GM21423 (cell line): ENCODE measurements at regions not wholly inside any gene's neighbourhood (a gene's known extent, or its start where the extent isn't known, plus 50 kb on each side); places are given as distances from the start of the nearest gene placed in this dataset.

ENCODE experiments used
- ATAC-seq: cut with Tn5 transposase; IDR thresholded peaks from one replicate; pipeline ENCODE4 v1.9.1; 2021; ENCODE audit warnings: mild to moderate bottlenecking, moderate library complexity; ENCODE audit not compliant: unreplicated experiment

- no peak for ATAC-seq
These were observed 196.9 kb upstream of the LRFN5 start for GRCh38 chr14:41409806-41410205.

GRCh38 chr14:41404126-41404525 is 202.6 kb upstream of the LRFN5 start:
- no peak for ATAC-seq

- no peak for ATAC-seq
These were observed 203.3 kb upstream of the LRFN5 start for GRCh38 chr14:41403360-41403759.

- no peak for ATAC-seq
These were observed 208.8 kb upstream of the LRFN5 start for GRCh38 chr14:41397926-41398325.

- no peak for ATAC-seq
These were observed 213.2 kb upstream of the LRFN5 start for GRCh38 chr14:41393512-41393911.

- ATAC-seq, result no peak
These were observed 214.4 kb upstream of the LRFN5 start for GRCh38 chr14:41392226-41392625.

GRCh38 chr14:41389355-41389754 is 217.3 kb upstream of the LRFN5 start:
- no peak for ATAC-seq

- ATAC-seq, result no peak
These were observed 220.9 kb upstream of the LRFN5 start for GRCh38 chr14:41385797-41386196.

- ATAC-seq, result no peak
These were observed 226.7 kb upstream of the LRFN5 start for GRCh38 chr14:41380017-41380416.

- ATAC-seq, result no peak
These were observed 228.2 kb upstream of the LRFN5 start for GRCh38 chr14:41378526-41378925.

GRCh38 chr14:41377932-41378331 is 228.7 kb upstream of the LRFN5 start:
- ATAC-seq, result no peak

GRCh38 chr14:41374092-41374491 is 232.6 kb upstream of the LRFN5 start:
- no peak for ATAC-seq

GRCh38 chr14:41362139-41362538 is 244.5 kb upstream of the LRFN5 start:
- ATAC-seq, result no peak

- ATAC-seq, result no peak
These were observed 246.6 kb upstream of the LRFN5 start for GRCh38 chr14:41360126-41360525.

- no peak for ATAC-seq
These were observed 250.8 kb upstream of the LRFN5 start for GRCh38 chr14:41355866-41356265.

GRCh38 chr14:41350476-41350875 is 256.2 kb upstream of the LRFN5 start:
- ATAC-seq, result no peak

GRCh38 chr14:41349289-41349910 is 257.3 kb upstream of the LRFN5 start:
- no peak for ATAC-seq

GRCh38 chr14:41343857-41344256 is 262.8 kb upstream of the LRFN5 start:
- no peak for ATAC-seq

GRCh38 chr14:41313196-41313595 is 293.5 kb upstream of the LRFN5 start:
- no peak for ATAC-seq

- no peak for ATAC-seq
These were observed 303.2 kb upstream of the LRFN5 start for GRCh38 chr14:41303506-41303905.

- ATAC-seq, result no peak
These were observed 303.9 kb upstream of the LRFN5 start for GRCh38 chr14:41302776-41303175.

GRCh38 chr14:41299924-41300323 is 306.8 kb upstream of the LRFN5 start:
- no peak for ATAC-seq

- ATAC-seq, result no peak
These were observed 308.4 kb upstream of the LRFN5 start for GRCh38 chr14:41298328-41298690.
